ENCODE measurements at regions not wholly inside any gene's neighbourhood (a gene's known extent, or its start where the extent isn't known, plus 50 kb on each side); places are given as distances from the start of the nearest gene placed in this dataset.
"Not testable (repeated sequence)": the region's sequence is repeated elsewhere in the genome, so short reads cannot be mapped to it uniquely, and the experiment has no call there.

- no peaks in the 10 kb centered on the region for H3K36me3 ChIP-seq (replicated peaks)
- DNase-seq = no peak
- no peaks in the 10 kb centered on the region for H3K27me3 ChIP-seq (replicated peaks)
- no peak for TF ChIP-seq CTCF (IDR thresholded peaks at IDR 0.05; ENCODE audit: low read depth, low read length, missing control alignments)
- in situ Hi-C loops (cut with HindIII; ENCODE audit: low pct_ligation_motif_present, low sequenced_read_pairs) = no loop called here
- no peak overlapping the region for H3K4me3 ChIP-seq (ENCODE audit: low read depth, low read length)
- no peak overlapping the region for H3K27ac ChIP-seq
These were observed 571.2 kb downstream of the RAB28 start for GRCh38 chr4:12912896-12913418.

GRCh38 chr4:12911750-12912358 lies 572.3 kb downstream of the RAB28 start:
- Histone ChIP-seq H3K27me3 (replicated peaks) (no peaks in the 10 kb centered on the region), H3K36me3 (replicated peaks) (no peaks in the 10 kb centered on the region), H3K4me3 (ENCODE audit: low read depth, low read length) (no peak overlapping the region), H3K27ac (no peak overlapping the region)
- TF ChIP-seq CTCF (IDR thresholded peaks at IDR 0.05; ENCODE audit: low read depth, low read length, missing control alignments) = no peak
- DNase-seq = no peak
- in situ Hi-C loops (cut with HindIII; ENCODE audit: low pct_ligation_motif_present, low sequenced_read_pairs) = no loop called here

DNA sequence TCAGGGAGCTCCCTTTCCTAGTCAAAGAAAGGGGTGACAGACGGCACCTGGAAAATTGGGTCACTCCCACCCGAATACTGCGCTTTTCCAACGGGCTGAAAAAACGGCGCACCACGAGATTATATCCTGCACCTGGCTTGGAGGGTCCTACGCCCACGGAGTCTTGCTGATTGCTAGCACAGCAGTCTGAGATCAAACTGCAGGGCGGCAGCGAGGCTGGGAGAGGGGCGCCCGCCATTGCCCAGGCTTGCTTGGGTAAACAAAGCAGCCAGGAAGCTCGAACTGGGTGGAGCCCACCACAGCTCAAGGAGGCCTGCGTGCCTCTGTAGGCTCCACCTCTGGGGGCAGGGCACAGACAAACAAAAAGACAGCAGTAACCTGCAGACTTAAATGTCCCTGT lies 580.5 kb downstream of the RAB28 start:
- in situ Hi-C loops (cut with HindIII; ENCODE audit: low pct_ligation_motif_present, low sequenced_read_pairs); H3K36me3 ChIP-seq (replicated peaks); DNase-seq; H3K27me3 ChIP-seq (replicated peaks); H3K4me3 ChIP-seq (ENCODE audit: low read depth, low read length); H3K27ac ChIP-seq: not testable (repeated sequence)

- H3K27me3 ChIP-seq (replicated peaks) = no peaks in the 10 kb centered on the region
- TF ChIP-seq CTCF (IDR thresholded peaks at IDR 0.05; ENCODE audit: low read depth, low read length, missing control alignments) = no peak
- no peak overlapping the region for H3K4me3 ChIP-seq (ENCODE audit: low read depth, low read length)
- no peak overlapping the region for H3K27ac ChIP-seq
- no peak for DNase-seq
- in situ Hi-C loops (cut with HindIII; ENCODE audit: low pct_ligation_motif_present, low sequenced_read_pairs) = no loop called here
- H3K36me3 ChIP-seq (replicated peaks) = no peaks in the 10 kb centered on the region
These were observed 581.4 kb downstream of the RAB28 start for GRCh38 chr4:12902735-12903134.

- no peaks in the 10 kb centered on the region for H3K36me3 ChIP-seq (replicated peaks)
- H3K27me3 ChIP-seq (replicated peaks) = no peaks in the 10 kb centered on the region
- in situ Hi-C loops (cut with HindIII; ENCODE audit: low pct_ligation_motif_present, low sequenced_read_pairs) = no loop called here
- no peak for DNase-seq
- no peak for TF ChIP-seq CTCF (IDR thresholded peaks at IDR 0.05; ENCODE audit: low read depth, low read length, missing control alignments)
- no peak overlapping the region for H3K4me3 ChIP-seq (ENCODE audit: low read depth, low read length)
- H3K27ac ChIP-seq = no peak overlapping the region
These were observed 586.2 kb downstream of the RAB28 start for GRCh38 chr4:12897954-12898353.

DNA sequence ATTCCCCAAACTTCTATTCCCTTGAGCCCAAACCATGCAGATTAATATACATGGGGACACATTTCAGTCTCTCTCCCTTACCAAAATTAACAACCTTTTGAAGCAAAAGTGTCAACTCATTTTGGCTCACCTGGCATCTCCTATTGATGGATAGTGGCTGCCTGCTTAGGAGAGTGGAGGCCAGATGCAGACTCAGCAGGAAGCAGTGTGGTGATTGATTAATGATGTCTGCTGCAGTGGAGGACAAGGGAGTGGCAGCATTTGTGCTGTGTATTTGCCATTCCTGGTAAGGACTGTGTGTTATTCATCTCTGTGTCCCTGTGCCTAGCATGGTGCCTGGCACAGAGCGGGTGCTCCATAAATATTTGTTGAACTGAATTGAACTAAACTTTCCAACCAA lies 590.1 kb downstream of the RAB28 start:
- no peak overlapping the region for H3K27ac ChIP-seq
- TF ChIP-seq CTCF (IDR thresholded peaks at IDR 0.05; ENCODE audit: low read depth, low read length, missing control alignments) = no peak
- in situ Hi-C loops (cut with HindIII; ENCODE audit: low pct_ligation_motif_present, low sequenced_read_pairs) = no loop called here
- H3K4me3 ChIP-seq (ENCODE audit: low read depth, low read length) = no peak overlapping the region
- H3K36me3 ChIP-seq (replicated peaks) = no peaks in the 10 kb centered on the region
- no peak for DNase-seq
- no peaks in the 10 kb centered on the region for H3K27me3 ChIP-seq (replicated peaks)
